Stimulated activated CD8-positive, alpha-beta memory T cell treated with anti-CD3 and anti-CD28 coated beads, Interleukin-15, amount 100 ng/mL, for 48 hours (primary cell): ENCODE measurements at regions not wholly inside any gene's neighbourhood (a gene's known extent, or its start where the extent isn't known, plus 50 kb on each side); places are given as distances from the start of the nearest gene placed in this dataset.

Experiments used
- DNase-seq, 2 donors: peaks; one replicate each; pipeline ENCODE4 v3.0.0-alpha.2; 2020; ENCODE audit warnings: low read depth in 2 of 2

- no peak for DNase-seq
Measured at GRCh38 chr1:214823311-214824117, 220.5 kb downstream of the CENPF start.

- DNase-seq = no peak
Measured at GRCh38 chr1:214824763-214825162, 221.8 kb downstream of the CENPF start.

GRCh38 chr1:214826619-214827018, 223.6 kb downstream of the CENPF start:
- no peak for DNase-seq

GRCh38 chr1:214827883-214828282, 224.9 kb downstream of the CENPF start:
- no peak for DNase-seq

- DNase-seq = no peak
Measured at GRCh38 chr1:214830941-214831340, 227.9 kb downstream of the CENPF start.

GRCh38 chr1:214831956-214832355, 229.0 kb downstream of the CENPF start:
- no peak for DNase-seq

GRCh38 chr1:214833178-214833756, 230.3 kb downstream of the CENPF start:
- DNase-seq = no peak

GRCh38 chr1:214837376-214837775, 234.4 kb downstream of the CENPF start:
- no peak for DNase-seq

- DNase-seq = no peak
Measured at GRCh38 chr1:214838351-214838750, 235.4 kb downstream of the CENPF start.

GRCh38 chr1:214840356-214840755, 237.4 kb downstream of the CENPF start:
- no peak for DNase-seq

- DNase-seq = no peak
Measured at GRCh38 chr1:214842856-214843255, 239.7 kb upstream of the KCNK2 start.

GRCh38 chr1:214843281-214843680, 239.3 kb upstream of the KCNK2 start:
- no peak for DNase-seq

- DNase-seq = no peak
Measured at GRCh38 chr1:214844319-214844718, 238.2 kb upstream of the KCNK2 start.

- no peak for DNase-seq
Measured at GRCh38 chr1:214846276-214846675, 236.3 kb upstream of the KCNK2 start.

- no peak for DNase-seq
Measured at GRCh38 chr1:214847071-214847810, 235.3 kb upstream of the KCNK2 start.

GRCh38 chr1:214848101-214848500, 234.4 kb upstream of the KCNK2 start:
- DNase-seq = no peak

GRCh38 chr1:214850432-214851050, 232.0 kb upstream of the KCNK2 start:
- DNase-seq = no peak

GRCh38 chr1:214853340-214853739, 229.2 kb upstream of the KCNK2 start:
- DNase-seq = no peak

- no peak for DNase-seq
Measured at GRCh38 chr1:214854126-214854875, 228.2 kb upstream of the KCNK2 start.

GRCh38 chr1:214856843-214857242, 225.7 kb upstream of the KCNK2 start:
- no peak for DNase-seq

- no peak for DNase-seq
Measured at GRCh38 chr1:214857716-214858115, 224.8 kb upstream of the KCNK2 start.

GRCh38 chr1:214859647-214860046, 222.9 kb upstream of the KCNK2 start:
- DNase-seq = no peak
